ENCODE measurements at regions not wholly inside any gene's neighbourhood (a gene's known extent, or its start where the extent isn't known, plus 50 kb on each side); places are given as distances from the start of the nearest gene placed in this dataset.

GRCh38 chr11:130600139-130600538 lies 151.7 kb downstream of the ADAMTS15 start:
- H3K4me1 ChIP-seq (ENCODE audit: control insufficient read depth in 3 of 3, insufficient read depth in 3 of 3, low read length in 3 of 3) = peaks cover 2 to 10% (median 7%) of the 10 kb centered on the region in 3 donors
- no peaks in the 10 kb centered on the region for H3K36me3 ChIP-seq (ENCODE audit: control insufficient read depth in 3 of 3, insufficient read depth in 3 of 3, low read length in 3 of 3)
- no peak overlapping the region for H3K4me3 ChIP-seq (ENCODE audit: low read length in 3 of 3)
- no peak overlapping the region for H3K27ac ChIP-seq (ENCODE audit: low read depth, low read length)
- H3K9ac ChIP-seq (ENCODE audit: low read depth in 1 of 3, low read length in 3 of 3) = no peak overlapping the region
- peaks cover 0 to 2% (median 0%) of the 10 kb centered on the region in 3 donors for H3K27me3 ChIP-seq (ENCODE audit: control insufficient read depth in 3 of 3, insufficient read depth in 3 of 3, low read length in 3 of 3)
- peaks cover 0 to 7% (median 0%) of the 10 kb centered on the region in 3 donors for H3K9me3 ChIP-seq (ENCODE audit: control insufficient read depth in 3 of 3, low read length in 3 of 3)

GRCh38 chr11:130600616-130601015 lies 152.2 kb downstream of the ADAMTS15 start:
- Histone ChIP-seq H3K36me3 (ENCODE audit: control insufficient read depth in 3 of 3, insufficient read depth in 3 of 3, low read length in 3 of 3) (no peaks in the 10 kb centered on the region), H3K27ac (ENCODE audit: low read depth, low read length) (no peak overlapping the region), H3K4me3 (ENCODE audit: low read length in 3 of 3) (no peak overlapping the region), H3K4me1 (ENCODE audit: control insufficient read depth in 3 of 3, insufficient read depth in 3 of 3, low read length in 3 of 3) (peaks cover 2 to 10% (median 7%) of the 10 kb centered on the region in 3 donors), H3K27me3 (ENCODE audit: control insufficient read depth in 3 of 3, insufficient read depth in 3 of 3, low read length in 3 of 3) (peaks cover 0 to 2% (median 0%) of the 10 kb centered on the region in 3 donors), H3K9ac (ENCODE audit: low read depth in 1 of 3, low read length in 3 of 3) (no peak overlapping the region), H3K9me3 (ENCODE audit: control insufficient read depth in 3 of 3, low read length in 3 of 3) (peaks cover 0 to 7% (median 0%) of the 10 kb centered on the region in 3 donors)

GRCh38 chr11:130601141-130601540 lies 152.7 kb downstream of the ADAMTS15 start:
- Histone ChIP-seq H3K4me1 (ENCODE audit: control insufficient read depth in 3 of 3, insufficient read depth in 3 of 3, low read length in 3 of 3) (peaks cover 2 to 10% (median 7%) of the 10 kb centered on the region in 3 donors), H3K27me3 (ENCODE audit: control insufficient read depth in 3 of 3, insufficient read depth in 3 of 3, low read length in 3 of 3) (no peaks in the 10 kb centered on the region), H3K36me3 (ENCODE audit: control insufficient read depth in 3 of 3, insufficient read depth in 3 of 3, low read length in 3 of 3) (no peaks in the 10 kb centered on the region), H3K9me3 (ENCODE audit: control insufficient read depth in 3 of 3, low read length in 3 of 3) (peaks cover 0 to 7% (median 0%) of the 10 kb centered on the region in 3 donors), H3K27ac (ENCODE audit: low read depth, low read length) (no peak overlapping the region), H3K4me3 (ENCODE audit: low read length in 3 of 3) (no peak overlapping the region), H3K9ac (ENCODE audit: low read depth in 1 of 3, low read length in 3 of 3) (no peak overlapping the region)

GRCh38 chr11:130601764-130602460 lies 153.5 kb downstream of the ADAMTS15 start:
- Histone ChIP-seq H3K9ac (ENCODE audit: low read depth in 1 of 3, low read length in 3 of 3) (no peak overlapping the region), H3K36me3 (ENCODE audit: control insufficient read depth in 3 of 3, insufficient read depth in 3 of 3, low read length in 3 of 3) (no peaks in the 10 kb centered on the region), H3K4me1 (ENCODE audit: control insufficient read depth in 3 of 3, insufficient read depth in 3 of 3, low read length in 3 of 3) (peaks cover 5 to 13% (median 10%) of the 10 kb centered on the region in 3 donors), H3K9me3 (ENCODE audit: control insufficient read depth in 3 of 3, low read length in 3 of 3) (peaks cover 0 to 7% (median 0%) of the 10 kb centered on the region in 3 donors), H3K27ac (ENCODE audit: low read depth, low read length) (no peak overlapping the region), H3K4me3 (ENCODE audit: low read length in 3 of 3) (no peak overlapping the region), H3K27me3 (ENCODE audit: control insufficient read depth in 3 of 3, insufficient read depth in 3 of 3, low read length in 3 of 3) (no peaks in the 10 kb centered on the region)

- no peak overlapping the region for H3K27ac ChIP-seq (ENCODE audit: low read depth, low read length)
- H3K9ac ChIP-seq (ENCODE audit: low read depth in 1 of 3, low read length in 3 of 3) = no peak overlapping the region
- no peaks in the 10 kb centered on the region for H3K27me3 ChIP-seq (ENCODE audit: control insufficient read depth in 3 of 3, insufficient read depth in 3 of 3, low read length in 3 of 3)
- no peaks in the 10 kb centered on the region for H3K36me3 ChIP-seq (ENCODE audit: control insufficient read depth in 3 of 3, insufficient read depth in 3 of 3, low read length in 3 of 3)
- peaks cover 0 to 7% (median 0%) of the 10 kb centered on the region in 3 donors for H3K9me3 ChIP-seq (ENCODE audit: control insufficient read depth in 3 of 3, low read length in 3 of 3)
- no peak overlapping the region for H3K4me3 ChIP-seq (ENCODE audit: low read length in 3 of 3)
- H3K4me1 ChIP-seq (ENCODE audit: control insufficient read depth in 3 of 3, insufficient read depth in 3 of 3, low read length in 3 of 3) = peaks cover 9 to 16% (median 10%) of the 10 kb centered on the region in 3 donors
Observed at GRCh38 chr11:130602641-130603334, 154.3 kb downstream of the ADAMTS15 start.

- H3K4me3 ChIP-seq (ENCODE audit: low read length in 3 of 3) = no peak overlapping the region
- no peak overlapping the region for H3K9ac ChIP-seq (ENCODE audit: low read depth in 1 of 3, low read length in 3 of 3)
- peaks cover 9 to 16% (median 10%) of the 10 kb centered on the region in 3 donors for H3K4me1 ChIP-seq (ENCODE audit: control insufficient read depth in 3 of 3, insufficient read depth in 3 of 3, low read length in 3 of 3)
- no peaks in the 10 kb centered on the region for H3K27me3 ChIP-seq (ENCODE audit: control insufficient read depth in 3 of 3, insufficient read depth in 3 of 3, low read length in 3 of 3)
- no peak overlapping the region for H3K27ac ChIP-seq (ENCODE audit: low read depth, low read length)
- peaks cover 0 to 7% (median 0%) of the 10 kb centered on the region in 3 donors for H3K9me3 ChIP-seq (ENCODE audit: control insufficient read depth in 3 of 3, low read length in 3 of 3)
- H3K36me3 ChIP-seq (ENCODE audit: control insufficient read depth in 3 of 3, insufficient read depth in 3 of 3, low read length in 3 of 3) = no peaks in the 10 kb centered on the region
Observed at GRCh38 chr11:130603335-130603906, 155.0 kb downstream of the ADAMTS15 start.

GRCh38 chr11:130604606-130605005 lies 156.2 kb downstream of the ADAMTS15 start:
- Histone ChIP-seq H3K4me1 (ENCODE audit: control insufficient read depth in 3 of 3, insufficient read depth in 3 of 3, low read length in 3 of 3) (peaks cover 16 to 21% (median 19%) of the 10 kb centered on the region in 3 donors), H3K27me3 (ENCODE audit: control insufficient read depth in 3 of 3, insufficient read depth in 3 of 3, low read length in 3 of 3) (no peaks in the 10 kb centered on the region), H3K9ac (ENCODE audit: low read depth in 1 of 3, low read length in 3 of 3) (no peak overlapping the region), H3K9me3 (ENCODE audit: control insufficient read depth in 3 of 3, low read length in 3 of 3) (peaks cover 0 to 7% (median 0%) of the 10 kb centered on the region in 3 donors), H3K27ac (ENCODE audit: low read depth, low read length) (no peak overlapping the region), H3K36me3 (ENCODE audit: control insufficient read depth in 3 of 3, insufficient read depth in 3 of 3, low read length in 3 of 3) (no peaks in the 10 kb centered on the region), H3K4me3 (ENCODE audit: low read length in 3 of 3) (no peak overlapping the region)

GRCh38 chr11:130606178-130606577 lies 157.7 kb downstream of the ADAMTS15 start:
- no peaks in the 10 kb centered on the region for H3K36me3 ChIP-seq (ENCODE audit: control insufficient read depth in 3 of 3, insufficient read depth in 3 of 3, low read length in 3 of 3)
- peaks cover 21 to 30% (median 27%) of the 10 kb centered on the region in 3 donors for H3K4me1 ChIP-seq (ENCODE audit: control insufficient read depth in 3 of 3, insufficient read depth in 3 of 3, low read length in 3 of 3)
- H3K9ac ChIP-seq (ENCODE audit: low read depth in 1 of 3, low read length in 3 of 3) = no peak overlapping the region
- H3K27ac ChIP-seq (ENCODE audit: low read depth, low read length) = peak overlapping the region; percentile 47
- no peaks in the 10 kb centered on the region for H3K27me3 ChIP-seq (ENCODE audit: control insufficient read depth in 3 of 3, insufficient read depth in 3 of 3, low read length in 3 of 3)
- peaks cover 0 to 7% (median 0%) of the 10 kb centered on the region in 3 donors for H3K9me3 ChIP-seq (ENCODE audit: control insufficient read depth in 3 of 3, low read length in 3 of 3)
- no peak overlapping the region for H3K4me3 ChIP-seq (ENCODE audit: low read length in 3 of 3)

- Histone ChIP-seq H3K27me3 (ENCODE audit: control insufficient read depth in 3 of 3, insufficient read depth in 3 of 3, low read length in 3 of 3) (no peaks in the 10 kb centered on the region), H3K9me3 (ENCODE audit: control insufficient read depth in 3 of 3, low read length in 3 of 3) (peaks cover 0 to under 1% (median 0%) of the 10 kb centered on the region in 3 donors), H3K4me3 (ENCODE audit: low read length in 3 of 3) (no peak overlapping the region), H3K4me1 (ENCODE audit: control insufficient read depth in 3 of 3, insufficient read depth in 3 of 3, low read length in 3 of 3) (peaks cover 19 to 26% (median 21%) of the 10 kb centered on the region in 3 donors), H3K36me3 (ENCODE audit: control insufficient read depth in 3 of 3, insufficient read depth in 3 of 3, low read length in 3 of 3) (no peaks in the 10 kb centered on the region), H3K27ac (ENCODE audit: low read depth, low read length) (peak overlapping the region; percentile 47), H3K9ac (ENCODE audit: low read depth in 1 of 3, low read length in 3 of 3) (no peak overlapping the region)
Observed at GRCh38 chr11:130606781-130607511, 158.5 kb downstream of the ADAMTS15 start.

All from skeletal muscle tissue (tissue), 3 donors.